CD4-positive, alpha-beta T cell treated with Interleukin-2 at 100 ng/mL for 4 hours (primary cell): ENCODE measurements at regions not wholly inside any gene's neighbourhood (a gene's known extent, or its start where the extent isn't known, plus 50 kb on each side); places are given as distances from the start of the nearest gene placed in this dataset.
"Not testable (repeated sequence)": the region's sequence is repeated elsewhere in the genome, so short reads cannot be mapped to it uniquely, and the experiment has no call there.

Experiments
- DNase-seq: peaks from one replicate; pipeline ENCODE4 v3.0.0-alpha.2; 2020; ENCODE audit warnings: low spot score

- no peak for DNase-seq
Measured at GRCh38 chr1:234958706-234959657, 169.7 kb downstream of the TOMM20 start.

GRCh38 chr1:234958066-234958705 is 170.5 kb downstream of the TOMM20 start:
- DNase-seq: no peak

- no peak for DNase-seq
Measured at GRCh38 chr1:234957330-234958065, 171.1 kb downstream of the TOMM20 start.

GRCh38 chr1:234956821-234957329 is 171.8 kb downstream of the TOMM20 start:
- no peak for DNase-seq

- no peak for DNase-seq
Measured at GRCh38 chr1:234955107-234955731, 173.4 kb downstream of the TOMM20 start.

- DNase-seq: no peak
Measured at GRCh38 chr1:234954613-234955012, 174.0 kb downstream of the TOMM20 start.

GRCh38 chr1:234953655-234954405 is 174.8 kb downstream of the TOMM20 start:
- DNase-seq: no peak

GRCh38 chr1:234950598-234950997 is 178.0 kb downstream of the TOMM20 start:
- no peak for DNase-seq

- DNase-seq: not testable (repeated sequence)
Measured at GRCh38 chr1:234949528-234949927, 179.1 kb downstream of the TOMM20 start.

- DNase-seq: no peak
Measured at GRCh38 chr1:234944439-234945344, 183.9 kb downstream of the TOMM20 start.

GRCh38 chr1:234943836-234944402 is 184.7 kb downstream of the TOMM20 start:
- DNase-seq: no peak

- no peak for DNase-seq
Measured at GRCh38 chr1:234942879-234943506, 185.6 kb downstream of the TOMM20 start.

- DNase-seq: no peak
Measured at GRCh38 chr1:234942012-234942332, 186.7 kb downstream of the TOMM20 start.

- no peak for DNase-seq
Measured at GRCh38 chr1:234941321-234942011, 187.2 kb downstream of the TOMM20 start.

GRCh38 chr1:234940841-234941240 is 187.8 kb downstream of the TOMM20 start:
- no peak for DNase-seq

- DNase-seq: no peak
Measured at GRCh38 chr1:234938924-234939323, 189.7 kb downstream of the TOMM20 start.

- no peak for DNase-seq
Measured at GRCh38 chr1:234938135-234938534, 190.5 kb downstream of the TOMM20 start.

GRCh38 chr1:234936612-234937389 is 191.8 kb downstream of the TOMM20 start:
- no peak for DNase-seq
